Islet precursor cell (in vitro differentiated cells): ENCODE measurements at regions not wholly inside any gene's neighbourhood (a gene's known extent, or its start where the extent isn't known, plus 50 kb on each side); places are given as distances from the start of the nearest gene placed in this dataset.
A peak's percentile ranks its signal among the peaks of the same experiment; 100 is the strongest.

Experiments
- DNase-seq: peaks from one replicate; pipeline ENCODE4 v3.0.0-alpha.2; 2018

GRCh38 chr9:88659126-88659525 lies 124.1 kb downstream of the NXNL2 start:
- no peak for DNase-seq

- DNase-seq: peak; percentile 76
These were observed 125.6 kb downstream of the NXNL2 start for GRCh38 chr9:88660611-88661010.

GRCh38 chr9:88661759-88662158 lies 126.8 kb downstream of the NXNL2 start:
- no peak for DNase-seq

- DNase-seq: no peak
These were observed 128.9 kb downstream of the NXNL2 start for GRCh38 chr9:88663771-88664419.

GRCh38 chr9:88664773-88665172 lies 129.8 kb downstream of the NXNL2 start:
- no peak for DNase-seq

- DNase-seq: no peak
These were observed 138.1 kb downstream of the NXNL2 start for GRCh38 chr9:88672874-88673689.

GRCh38 chr9:88673886-88674285 lies 138.9 kb downstream of the NXNL2 start:
- DNase-seq: no peak

GRCh38 chr9:88676644-88677043 lies 141.7 kb downstream of the NXNL2 start:
- DNase-seq: no peak

- DNase-seq: no peak
These were observed 143.0 kb downstream of the NXNL2 start for GRCh38 chr9:88678008-88678407.

- DNase-seq: no peak
These were observed 143.5 kb downstream of the NXNL2 start for GRCh38 chr9:88678431-88678830.

- no peak for DNase-seq
These were observed 145.1 kb downstream of the NXNL2 start for GRCh38 chr9:88680041-88680440.

- no peak for DNase-seq
These were observed 145.7 kb downstream of the NXNL2 start for GRCh38 chr9:88680505-88681160.

- DNase-seq: no peak
These were observed 146.5 kb downstream of the NXNL2 start for GRCh38 chr9:88681434-88681833.

GRCh38 chr9:88682431-88682831 lies 147.5 kb downstream of the NXNL2 start:
- no peak for DNase-seq

GRCh38 chr9:88684046-88684445 lies 149.1 kb downstream of the NXNL2 start:
- no peak for DNase-seq

GRCh38 chr9:88684845-88685244 lies 149.9 kb downstream of the NXNL2 start:
- DNase-seq: no peak

- DNase-seq: no peak
These were observed 151.0 kb downstream of the NXNL2 start for GRCh38 chr9:88685966-88686365.

GRCh38 chr9:88689509-88690298 lies 154.7 kb downstream of the NXNL2 start:
- no peak for DNase-seq

- DNase-seq: no peak
These were observed 155.7 kb downstream of the NXNL2 start for GRCh38 chr9:88690628-88691027.

GRCh38 chr9:88691091-88691490 lies 156.1 kb downstream of the NXNL2 start:
- no peak for DNase-seq

GRCh38 chr9:88691811-88692210 lies 156.8 kb downstream of the NXNL2 start:
- DNase-seq: no peak

GRCh38 chr9:88692827-88693226 lies 157.8 kb downstream of the NXNL2 start:
- DNase-seq: no peak

GRCh38 chr9:88694625-88695024 lies 159.6 kb downstream of the NXNL2 start:
- DNase-seq: no peak
